ENCODE measurements at regions not wholly inside any gene's neighbourhood (a gene's known extent, or its start where the extent isn't known, plus 50 kb on each side); places are given as distances from the start of the nearest gene placed in this dataset.

GRCh38 chr14:86237733-86238132, 707.8 kb downstream of the FLRT2 start:
- no peaks in the 10 kb centered on the region for H3K36me3 Mint-ChIP-seq (ENCODE audit: low read depth)
- no peak overlapping the region for H3K4me3 Mint-ChIP-seq
- H3K27ac Mint-ChIP-seq, result no peak overlapping the region
- TF ChIP-seq CTCF (IDR thresholded peaks at IDR 0.05), result no peak
- DNase-seq, result no peak
- no peaks in the 10 kb centered on the region for H3K27me3 Mint-ChIP-seq (ENCODE audit: insufficient read depth)
- H3K4me1 Mint-ChIP-seq (ENCODE audit: low read depth), result no peaks in the 10 kb centered on the region
- H3K9me3 Mint-ChIP-seq, result peaks cover 15% of the 10 kb centered on the region

- Mint-ChIP-seq H3K27ac (no peak overlapping the region; the same call in 1 of the 2 replicates), H3K27me3 (ENCODE audit: insufficient read depth) (no peaks in the 10 kb centered on the region), H3K4me1 (ENCODE audit: low read depth) (peaks cover 10% of the 10 kb centered on the region), H3K9me3 (no peaks in the 10 kb centered on the region), H3K4me3 (no peak overlapping the region), H3K36me3 (ENCODE audit: low read depth) (no peaks in the 10 kb centered on the region)
- no peak for TF ChIP-seq CTCF (IDR thresholded peaks at IDR 0.05)
- peak; percentile 4 for DNase-seq
Observed at GRCh38 chr14:86221755-86222154, 691.8 kb downstream of the FLRT2 start.

GRCh38 chr14:86221000-86221399, 691.1 kb downstream of the FLRT2 start:
- no peaks in the 10 kb centered on the region for H3K27me3 Mint-ChIP-seq (ENCODE audit: insufficient read depth)
- TF ChIP-seq CTCF (IDR thresholded peaks at IDR 0.05), result no peak
- H3K4me1 Mint-ChIP-seq (ENCODE audit: low read depth), result peaks cover 10% of the 10 kb centered on the region
- no peak for DNase-seq
- no peaks in the 10 kb centered on the region for H3K36me3 Mint-ChIP-seq (ENCODE audit: low read depth)
- no peak overlapping the region for H3K27ac Mint-ChIP-seq
- H3K9me3 Mint-ChIP-seq, result no peaks in the 10 kb centered on the region
- H3K4me3 Mint-ChIP-seq, result no peak overlapping the region

- TF ChIP-seq CTCF (IDR thresholded peaks at IDR 0.05), result no peak
- H3K9me3 Mint-ChIP-seq, result no peaks in the 10 kb centered on the region
- peaks cover 12% of the 10 kb centered on the region for H3K4me1 Mint-ChIP-seq (ENCODE audit: low read depth)
- no peak overlapping the region for H3K4me3 Mint-ChIP-seq
- no peak overlapping the region for H3K27ac Mint-ChIP-seq
- DNase-seq, result no peak
- H3K36me3 Mint-ChIP-seq (ENCODE audit: low read depth), result no peaks in the 10 kb centered on the region
- no peaks in the 10 kb centered on the region for H3K27me3 Mint-ChIP-seq (ENCODE audit: insufficient read depth)
Observed at GRCh38 chr14:86217523-86217922, 687.6 kb downstream of the FLRT2 start.

- no peak overlapping the region for H3K4me3 Mint-ChIP-seq
- no peak for TF ChIP-seq CTCF (IDR thresholded peaks at IDR 0.05)
- no peak overlapping the region for H3K27ac Mint-ChIP-seq
- no peak for DNase-seq
- peaks cover 18% of the 10 kb centered on the region for H3K9me3 Mint-ChIP-seq
- no peaks in the 10 kb centered on the region for H3K27me3 Mint-ChIP-seq (ENCODE audit: insufficient read depth)
- H3K4me1 Mint-ChIP-seq (ENCODE audit: low read depth), result no peaks in the 10 kb centered on the region
- no peaks in the 10 kb centered on the region for H3K36me3 Mint-ChIP-seq (ENCODE audit: low read depth)
Observed at GRCh38 chr14:86203843-86204242, 673.9 kb downstream of the FLRT2 start.

GRCh38 chr14:86196471-86196870, 666.5 kb downstream of the FLRT2 start:
- Mint-ChIP-seq H3K27me3 (ENCODE audit: insufficient read depth) (no peaks in the 10 kb centered on the region; the same call in 1 of the 2 replicates), H3K4me3 (peak overlapping the region; percentile 12; the same call in 1 of the 2 replicates), H3K9me3 (peaks cover 14% of the 10 kb centered on the region), H3K27ac (no peak overlapping the region), H3K4me1 (ENCODE audit: low read depth) (peaks cover 14% of the 10 kb centered on the region), H3K36me3 (ENCODE audit: low read depth) (no peaks in the 10 kb centered on the region)
- TF ChIP-seq CTCF (IDR thresholded peaks at IDR 0.05), result no peak
- DNase-seq, result no peak
